Tibial nerve (tissue), 4 donors: ENCODE measurements at regions not wholly inside any gene's neighbourhood (a gene's known extent, or its start where the extent isn't known, plus 50 kb on each side); places are given as distances from the start of the nearest gene placed in this dataset.

ENCODE experiments used
- CTCF ChIP-seq, 5 experiments: fragments of 200-600 bp in 3 of 5; fragments of 450-650 bp in 2 of 5; sonication (generic) in 3 of 5; IDR thresholded peaks; one replicate each; pipeline ENCODE4 v1.5.1; 2016 to 2019; ENCODE audit warnings: antibody characterized with exemption in 5 of 5, mild to moderate bottlenecking in 3 of 5, moderate library complexity in 2 of 5
- EP300 ChIP-seq, 2 donors: sonication (generic); formaldehyde crosslinking; IDR thresholded peaks; one replicate each; pipeline ENCODE4 v1.6.1; 2017; ENCODE audit warnings: antibody characterized with exemption in 2 of 2, mild to moderate bottlenecking in 1 of 2
- POLR2A ChIP-seq, 2 donors: fragments of 450-650 bp; IDR thresholded peaks; one replicate each; pipeline ENCODE4 v1.6.1; 2017; ENCODE audit warnings: antibody characterized with exemption in 2 of 2, mild to moderate bottlenecking in 2 of 2, moderate library complexity in 2 of 2

GRCh38 chr1:79874289-79874688, 867.8 kb upstream of the ADGRL4 start:
- TF ChIP-seq CTCF (IDR thresholded peaks at IDR 0.05): no peak
- TF ChIP-seq POLR2A (IDR thresholded peaks at IDR 0.05): no peak
- TF ChIP-seq EP300 (IDR thresholded peaks at IDR 0.05): no peak
